ENCODE measurements at regions not wholly inside any gene's neighbourhood (a gene's known extent, or its start where the extent isn't known, plus 50 kb on each side); places are given as distances from the start of the nearest gene placed in this dataset.

DNA sequence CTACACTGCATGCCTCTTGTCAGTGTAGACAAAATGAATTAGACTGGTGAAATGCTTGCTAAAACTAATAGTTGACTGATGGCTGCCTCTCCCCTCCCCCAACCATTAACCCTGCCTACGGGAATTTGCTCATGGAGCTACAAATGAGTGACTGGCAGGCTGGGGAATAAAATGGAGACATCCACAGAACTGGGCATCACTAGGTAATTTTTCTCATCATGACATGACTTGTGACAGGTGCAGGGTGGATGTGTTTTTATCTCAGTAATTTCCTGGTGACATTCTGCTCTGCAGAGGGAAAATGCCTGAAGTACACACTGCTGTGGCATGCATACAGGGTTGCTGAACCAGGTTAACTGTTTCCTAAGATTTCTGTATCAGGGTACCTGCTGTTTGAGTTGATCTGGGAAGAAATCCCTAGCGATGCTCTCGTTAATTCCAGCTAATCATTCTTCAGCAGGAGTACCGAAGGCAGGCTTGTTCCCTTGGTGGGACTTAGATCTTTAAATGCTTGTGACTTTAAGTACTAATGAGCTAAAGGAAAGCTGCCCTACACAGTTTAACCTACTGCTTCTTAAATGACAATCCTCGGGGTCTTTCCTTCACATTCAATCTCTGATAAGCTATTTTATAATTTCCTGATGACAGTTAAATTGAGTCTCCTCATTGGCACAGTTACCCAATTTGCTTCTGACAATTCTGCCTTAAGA is 376.3 kb upstream of the LCORL start:
- intact Hi-C loops (cut with DNase I) = no loop called here
- no peaks in the 10 kb centered on the region for H3K4me1 ChIP-seq (ENCODE audit: control insufficient read depth in 2 of 3, insufficient read depth in 2 of 3, low read depth in 1 of 3, low read length in 3 of 3)
- H3K9ac ChIP-seq (ENCODE audit: low read length in 3 of 3) = no peak overlapping the region
- no peak for FAIRE-seq
- H3K27ac ChIP-seq (ENCODE audit: low read depth in 2 of 2, low read length in 2 of 2) = no peak overlapping the region
- H3K36me3 ChIP-seq (ENCODE audit: control insufficient read depth in 2 of 3, insufficient read depth in 3 of 3, low read length in 3 of 3) = no peaks in the 10 kb centered on the region
- H3K9me3 ChIP-seq (ENCODE audit: control insufficient read depth in 2 of 3, insufficient read depth in 1 of 3, low read length in 3 of 3) = no peaks in the 10 kb centered on the region
- no peak overlapping the region for H3K4me3 ChIP-seq (ENCODE audit: low read length in 3 of 3)
- TF ChIP-seq, protein P1, sequence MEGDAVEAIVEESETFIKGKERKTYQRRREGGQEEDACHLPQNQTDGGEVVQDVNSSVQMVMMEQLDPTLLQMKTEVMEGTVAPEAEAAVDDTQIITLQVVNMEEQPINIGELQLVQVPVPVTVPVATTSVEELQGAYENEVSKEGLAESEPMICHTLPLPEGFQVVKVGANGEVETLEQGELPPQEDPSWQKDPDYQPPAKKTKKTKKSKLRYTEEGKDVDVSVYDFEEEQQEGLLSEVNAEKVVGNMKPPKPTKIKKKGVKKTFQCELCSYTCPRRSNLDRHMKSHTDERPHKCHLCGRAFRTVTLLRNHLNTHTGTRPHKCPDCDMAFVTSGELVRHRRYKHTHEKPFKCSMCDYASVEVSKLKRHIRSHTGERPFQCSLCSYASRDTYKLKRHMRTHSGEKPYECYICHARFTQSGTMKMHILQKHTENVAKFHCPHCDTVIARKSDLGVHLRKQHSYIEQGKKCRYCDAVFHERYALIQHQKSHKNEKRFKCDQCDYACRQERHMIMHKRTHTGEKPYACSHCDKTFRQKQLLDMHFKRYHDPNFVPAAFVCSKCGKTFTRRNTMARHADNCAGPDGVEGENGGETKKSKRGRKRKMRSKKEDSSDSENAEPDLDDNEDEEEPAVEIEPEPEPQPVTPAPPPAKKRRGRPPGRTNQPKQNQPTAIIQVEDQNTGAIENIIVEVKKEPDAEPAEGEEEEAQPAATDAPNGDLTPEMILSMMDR (IDR thresholded peaks at IDR 0.05; ENCODE audit: borderline replicate concordance, extremely low read depth, insufficient read depth) = no peak
- H3K27me3 ChIP-seq (ENCODE audit: control insufficient read depth, insufficient read depth, low read length) = no peaks in the 10 kb centered on the region
- DNase-seq = peak in 2 of 5 donors; percentile 19 to 30

- Histone ChIP-seq H3K36me3 (ENCODE audit: control insufficient read depth in 2 of 3, insufficient read depth in 3 of 3, low read length in 3 of 3) (no peaks in the 10 kb centered on the region), H3K9me3 (ENCODE audit: control insufficient read depth in 2 of 3, insufficient read depth in 1 of 3, low read length in 3 of 3) (no peaks in the 10 kb centered on the region), H3K4me1 (ENCODE audit: control insufficient read depth in 2 of 3, insufficient read depth in 2 of 3, low read depth in 1 of 3, low read length in 3 of 3) (no peaks in the 10 kb centered on the region), H3K27ac (ENCODE audit: low read depth in 2 of 2, low read length in 2 of 2) (no peak overlapping the region), H3K9ac (ENCODE audit: low read length in 3 of 3) (no peak overlapping the region), H3K4me3 (ENCODE audit: low read length in 3 of 3) (no peak overlapping the region), H3K27me3 (ENCODE audit: control insufficient read depth, insufficient read depth, low read length) (no peaks in the 10 kb centered on the region)
- DNase-seq (no peak), FAIRE-seq (no peak)
- TF ChIP-seq, protein P1 (IDR thresholded peaks at IDR 0.05; ENCODE audit: borderline replicate concordance, extremely low read depth, insufficient read depth) = no peak
- intact Hi-C loops (cut with DNase I) = no loop called here
Observed at GRCh38 chr4:18394656-18395055, 373.1 kb upstream of the LCORL start.

DNA sequence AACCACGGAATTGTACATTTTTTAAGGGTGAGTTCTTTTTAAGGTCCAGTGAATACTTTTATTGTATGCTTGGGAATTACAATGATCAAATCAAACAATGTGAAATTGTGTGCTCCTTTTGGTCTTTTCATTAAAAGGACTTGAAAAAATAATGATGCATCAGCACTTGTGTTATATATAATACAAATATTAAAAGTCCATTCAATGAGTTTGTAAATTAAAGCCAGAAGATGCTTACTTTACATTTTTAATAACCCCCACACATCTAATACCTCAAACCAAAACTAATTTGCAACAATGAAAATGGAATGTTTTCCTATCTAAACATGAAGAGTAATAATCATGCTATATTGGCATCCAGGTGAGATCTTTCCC is 369.8 kb upstream of the LCORL start:
- no peak for DNase-seq
- no peaks in the 10 kb centered on the region for H3K4me1 ChIP-seq (ENCODE audit: control insufficient read depth in 2 of 3, insufficient read depth in 2 of 3, low read depth in 1 of 3, low read length in 3 of 3)

More for the DNA sequence above, 369.8 kb upstream of the LCORL start:
- Histone ChIP-seq H3K9me3 (ENCODE audit: control insufficient read depth in 2 of 3, insufficient read depth in 1 of 3, low read length in 3 of 3) (no peaks in the 10 kb centered on the region), H3K36me3 (ENCODE audit: control insufficient read depth in 2 of 3, insufficient read depth in 3 of 3, low read length in 3 of 3) (no peaks in the 10 kb centered on the region), H3K4me3 (ENCODE audit: low read length in 3 of 3) (no peak overlapping the region), H3K27me3 (ENCODE audit: control insufficient read depth, insufficient read depth, low read length) (no peaks in the 10 kb centered on the region), H3K27ac (ENCODE audit: low read depth in 2 of 2, low read length in 2 of 2) (no peak overlapping the region), H3K9ac (ENCODE audit: low read length in 3 of 3) (no peak overlapping the region)
- FAIRE-seq = no peak
- TF ChIP-seq, protein P1 (IDR thresholded peaks at IDR 0.05; ENCODE audit: borderline replicate concordance, extremely low read depth, insufficient read depth) = no peak
- intact Hi-C loops (cut with DNase I) = no loop called here

All from kidney (tissue), 13 donors.